Ovary (tissue), 3 donors: ENCODE measurements at regions not wholly inside any gene's neighbourhood (a gene's known extent, or its start where the extent isn't known, plus 50 kb on each side); places are given as distances from the start of the nearest gene placed in this dataset.

Source experiments
- CTCF ChIP-seq, 3 donors: fragments of 450-650 bp in 2 of 3; fragments of 200-600 bp in 1 of 3; IDR thresholded peaks; one replicate each; pipeline versions ENCODE4 v1.5.1 to v1.8.0; 2016 to 2022; ENCODE audit warnings: antibody characterized with exemption in 3 of 3, mild to moderate bottlenecking in 1 of 3
- POLR2A ChIP-seq: fragments of 450-650 bp; IDR thresholded peaks from one replicate; pipeline ENCODE4 v1.6.1; 2017; ENCODE audit warnings: antibody characterized with exemption, mild to moderate bottlenecking, moderate library complexity
- donor health status: DM: no; HTN: no; CAD: no.

- no peak for TF ChIP-seq CTCF (IDR thresholded peaks at IDR 0.05)
- no peak for TF ChIP-seq POLR2A
Measured at GRCh38 chr3:152209776-152210175, 59.0 kb upstream of the MBNL1 start.
